Loucy (cell line): ENCODE measurements at regions not wholly inside any gene's neighbourhood (a gene's known extent, or its start where the extent isn't known, plus 50 kb on each side); places are given as distances from the start of the nearest gene placed in this dataset.

Experiments used
- EZH2phosphoT487 ChIP-seq: fragments of 200-600 bp; IDR thresholded peaks from 2 replicates; pipeline ENCODE4 v1.6.1; 2018; ENCODE audit warnings: antibody characterized with exemption, mild to moderate bottlenecking, moderate library complexity, borderline replicate concordance
- TF ChIP-seq, protein P1 (sequence below): fragments of 200-600 bp; sonication (generic); conservative IDR thresholded peaks from 2 replicates; pipeline ENCODE4 v1.5.1; 2014; ENCODE audit warnings: mild to moderate bottlenecking, antibody characterized with exemption, low read length

DNA sequence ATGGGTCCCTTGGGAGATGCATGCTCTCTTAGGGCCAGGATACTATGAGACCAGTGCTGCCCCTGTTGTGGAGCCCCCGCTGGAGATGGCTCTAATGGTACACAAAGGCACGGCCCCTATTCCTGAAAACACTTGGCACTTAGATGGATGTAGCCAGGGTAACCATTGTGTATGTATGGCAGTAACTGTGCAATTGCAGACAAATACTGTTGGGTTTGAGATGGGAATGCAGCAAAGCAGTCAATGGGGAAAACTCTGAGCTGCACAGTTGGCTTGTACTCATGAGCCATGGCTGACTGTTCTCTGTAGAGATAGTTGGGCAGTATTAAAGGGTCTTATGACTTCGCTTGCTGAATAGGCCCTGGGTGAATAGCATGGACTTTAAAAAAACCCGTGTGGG is 67.9 kb upstream of the NPAP1 start:
- TF ChIP-seq, protein P1, sequence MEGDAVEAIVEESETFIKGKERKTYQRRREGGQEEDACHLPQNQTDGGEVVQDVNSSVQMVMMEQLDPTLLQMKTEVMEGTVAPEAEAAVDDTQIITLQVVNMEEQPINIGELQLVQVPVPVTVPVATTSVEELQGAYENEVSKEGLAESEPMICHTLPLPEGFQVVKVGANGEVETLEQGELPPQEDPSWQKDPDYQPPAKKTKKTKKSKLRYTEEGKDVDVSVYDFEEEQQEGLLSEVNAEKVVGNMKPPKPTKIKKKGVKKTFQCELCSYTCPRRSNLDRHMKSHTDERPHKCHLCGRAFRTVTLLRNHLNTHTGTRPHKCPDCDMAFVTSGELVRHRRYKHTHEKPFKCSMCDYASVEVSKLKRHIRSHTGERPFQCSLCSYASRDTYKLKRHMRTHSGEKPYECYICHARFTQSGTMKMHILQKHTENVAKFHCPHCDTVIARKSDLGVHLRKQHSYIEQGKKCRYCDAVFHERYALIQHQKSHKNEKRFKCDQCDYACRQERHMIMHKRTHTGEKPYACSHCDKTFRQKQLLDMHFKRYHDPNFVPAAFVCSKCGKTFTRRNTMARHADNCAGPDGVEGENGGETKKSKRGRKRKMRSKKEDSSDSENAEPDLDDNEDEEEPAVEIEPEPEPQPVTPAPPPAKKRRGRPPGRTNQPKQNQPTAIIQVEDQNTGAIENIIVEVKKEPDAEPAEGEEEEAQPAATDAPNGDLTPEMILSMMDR, result no peak
- TF ChIP-seq EZH2phosphoT487, result no peak
